Neural cell (in vitro differentiated cells): ENCODE measurements at regions not wholly inside any gene's neighbourhood (a gene's known extent, or its start where the extent isn't known, plus 50 kb on each side); places are given as distances from the start of the nearest gene placed in this dataset.

Source experiments
- H2AFZ ChIP-seq: fragments of 200-600, 300-800 bp; sonication (generic), shearing (Covaris generic); 2 replicates; pipeline ENCODE4 v1.6.0; 2014; ENCODE audit warnings: low read depth, mild to moderate bottlenecking, antibody characterized with exemption, low read length, moderate library complexity
- H3F3A ChIP-seq: fragments of 200-600 bp; shearing (Covaris generic); 2 replicates; pipeline ENCODE4 v1.6.1; 2016; ENCODE audit warnings: mild to moderate bottlenecking, moderate library complexity, mixed read lengths, antibody characterized with exemption, low read length; ENCODE audit not compliant: insufficient read depth, poor library complexity, severe bottlenecking
- H3K27ac ChIP-seq: fragments of 200-600, 300-800 bp; sonication (generic), shearing (Covaris generic); 2 replicates; pipeline ENCODE4 v1.5.1; 2014; ENCODE audit warnings: mild to moderate bottlenecking, low read length, moderate library complexity
- H3K27me3 ChIP-seq: fragments of 300-800, 200-600 bp; sonication (generic), shearing (Covaris generic); 2 replicates; pipeline ENCODE4 v1.6.0; 2014; ENCODE audit warnings: mild to moderate bottlenecking, low read depth, low read length, moderate library complexity; ENCODE audit not compliant: insufficient read depth
- H3K36me3 ChIP-seq: fragments of 300-800, 200-600 bp; sonication (generic), shearing (Covaris generic); 2 replicates; pipeline ENCODE4 v1.5.1; 2014; ENCODE audit warnings: mild to moderate bottlenecking, antibody characterized with exemption, low read length, moderate library complexity; ENCODE audit not compliant: insufficient read depth
- H3K4me2 ChIP-seq: fragments of 300-800, 200-600 bp; sonication (generic), shearing (Covaris generic); 2 replicates; pipeline ENCODE4 v1.6.0; 2014; ENCODE audit warnings: mild to moderate bottlenecking, low read length
- H3K4me3 ChIP-seq: fragments of 300-800, 200-600 bp; sonication (generic), shearing (Covaris generic); 2 replicates; pipeline ENCODE4 v1.5.1; 2014; ENCODE audit warnings: mild to moderate bottlenecking, low read length, moderate library complexity
- H3K79me2 ChIP-seq: fragments of 200-600 bp; shearing (Covaris generic); replicated peaks from 2 replicates; pipeline ENCODE4 v1.6.0; 2014; ENCODE audit warnings: mild to moderate bottlenecking, low read length, moderate library complexity; ENCODE audit not compliant: insufficient read depth
- H3K9ac ChIP-seq: fragments of 300-800, 200-600 bp; sonication (generic), shearing (Covaris generic); 2 replicates; pipeline ENCODE4 v1.6.1; 2016; ENCODE audit warnings: mild to moderate bottlenecking, low read length, mixed read lengths
- H3K9me2 ChIP-seq: fragments of 200-600 bp; shearing (Covaris generic); 2 replicates; pipeline ENCODE4 v1.6.1; 2016; ENCODE audit warnings: mild to moderate bottlenecking, low read length, mixed read lengths; ENCODE audit not compliant: insufficient read depth
- H3K9me3 ChIP-seq: fragments of 200-600, 300-800 bp; sonication (generic), shearing (Covaris generic); 2 replicates; pipeline ENCODE4 v1.6.1; 2016; ENCODE audit warnings: mild to moderate bottlenecking, mixed run types, low read length, moderate library complexity, mixed read lengths
- H4K20me1 ChIP-seq: fragments of 200-600 bp; shearing (Covaris generic); 2 replicates; pipeline ENCODE4 v1.6.1; 2016; ENCODE audit warnings: mild to moderate bottlenecking, mixed run types; ENCODE audit not compliant: insufficient read depth
- CTCF ChIP-seq: fragments of 450-650 bp; IDR thresholded peaks from 2 replicates; pipeline ENCODE4 v1.5.1; 2014; ENCODE audit warnings: antibody characterized with exemption, mild to moderate bottlenecking, moderate library complexity; ENCODE audit not compliant: poor library complexity, severe bottlenecking
- EP300 ChIP-seq: fragments of 450-650 bp; conservative IDR thresholded peaks from 2 replicates; pipeline ENCODE4 v1.6.1; 2014; ENCODE audit warnings: antibody characterized with exemption, mild to moderate bottlenecking, moderate library complexity; ENCODE audit not compliant: poor library complexity, severe bottlenecking
- EZH2 ChIP-seq: fragments of 200-600, 300-800 bp; shearing (Covaris generic), sonication (generic); IDR thresholded peaks from 2 replicates; pipeline ENCODE4 v1.6.1; 2014; ENCODE audit warnings: antibody characterized with exemption, low read length, borderline replicate concordance, mild to moderate bottlenecking; ENCODE audit not compliant: insufficient read depth, poor library complexity, severe bottlenecking
- MXI1 ChIP-seq: fragments of 450-650 bp; conservative IDR thresholded peaks from 2 replicates; pipeline ENCODE4 v1.6.1; 2014; ENCODE audit warnings: antibody characterized with exemption, mild to moderate bottlenecking; ENCODE audit not compliant: poor library complexity, severe bottlenecking
- POLR2AphosphoS5 ChIP-seq: IDR thresholded peaks from 2 replicates; pipeline ENCODE4 v1.6.1; 2012
- RAD21 ChIP-seq: fragments of 450-650 bp; conservative IDR thresholded peaks from 2 replicates; pipeline ENCODE4 v1.6.1; 2014; ENCODE audit warnings: antibody characterized with exemption, mild to moderate bottlenecking, moderate library complexity
- SMC3 ChIP-seq: fragments of 450-650 bp; conservative IDR thresholded peaks from 2 replicates; pipeline ENCODE4 v1.6.1; 2014; ENCODE audit warnings: antibody characterized with exemption, mild to moderate bottlenecking, moderate library complexity; ENCODE audit not compliant: poor library complexity
- TAF1 ChIP-seq: IDR thresholded peaks from 2 replicates; pipeline ENCODE4 v1.6.1; 2012; ENCODE audit warnings: low read depth
- TF ChIP-seq, protein P1 (sequence below): IDR thresholded peaks from 2 replicates; pipeline ENCODE4 v1.6.1; 2012; ENCODE audit warnings: borderline replicate concordance

GRCh38 chr5:3309538-3309937 is 286.1 kb upstream of the IRX1 start:
- TF ChIP-seq RAD21 (no peak), MXI1 (no peak), CTCF (no peak), POLR2AphosphoS5 (no peak), TAF1 (no peak), EZH2 (no peak), SMC3 (no peak), EP300 (no peak)
- TF ChIP-seq, protein P1, sequence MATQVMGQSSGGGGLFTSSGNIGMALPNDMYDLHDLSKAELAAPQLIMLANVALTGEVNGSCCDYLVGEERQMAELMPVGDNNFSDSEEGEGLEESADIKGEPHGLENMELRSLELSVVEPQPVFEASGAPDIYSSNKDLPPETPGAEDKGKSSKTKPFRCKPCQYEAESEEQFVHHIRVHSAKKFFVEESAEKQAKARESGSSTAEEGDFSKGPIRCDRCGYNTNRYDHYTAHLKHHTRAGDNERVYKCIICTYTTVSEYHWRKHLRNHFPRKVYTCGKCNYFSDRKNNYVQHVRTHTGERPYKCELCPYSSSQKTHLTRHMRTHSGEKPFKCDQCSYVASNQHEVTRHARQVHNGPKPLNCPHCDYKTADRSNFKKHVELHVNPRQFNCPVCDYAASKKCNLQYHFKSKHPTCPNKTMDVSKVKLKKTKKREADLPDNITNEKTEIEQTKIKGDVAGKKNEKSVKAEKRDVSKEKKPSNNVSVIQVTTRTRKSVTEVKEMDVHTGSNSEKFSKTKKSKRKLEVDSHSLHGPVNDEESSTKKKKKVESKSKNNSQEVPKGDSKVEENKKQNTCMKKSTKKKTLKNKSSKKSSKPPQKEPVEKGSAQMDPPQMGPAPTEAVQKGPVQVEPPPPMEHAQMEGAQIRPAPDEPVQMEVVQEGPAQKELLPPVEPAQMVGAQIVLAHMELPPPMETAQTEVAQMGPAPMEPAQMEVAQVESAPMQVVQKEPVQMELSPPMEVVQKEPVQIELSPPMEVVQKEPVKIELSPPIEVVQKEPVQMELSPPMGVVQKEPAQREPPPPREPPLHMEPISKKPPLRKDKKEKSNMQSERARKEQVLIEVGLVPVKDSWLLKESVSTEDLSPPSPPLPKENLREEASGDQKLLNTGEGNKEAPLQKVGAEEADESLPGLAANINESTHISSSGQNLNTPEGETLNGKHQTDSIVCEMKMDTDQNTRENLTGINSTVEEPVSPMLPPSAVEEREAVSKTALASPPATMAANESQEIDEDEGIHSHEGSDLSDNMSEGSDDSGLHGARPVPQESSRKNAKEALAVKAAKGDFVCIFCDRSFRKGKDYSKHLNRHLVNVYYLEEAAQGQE: no peak
- H2AFZ ChIP-seq: no peak overlapping the region
- H3K79me2 ChIP-seq: no peaks in the 10 kb centered on the region
- peaks cover 10% of the 10 kb centered on the region for H3K9me3 ChIP-seq
- H3K27ac ChIP-seq: no peak overlapping the region
- no peak overlapping the region for H3K4me2 ChIP-seq
- H4K20me1 ChIP-seq: no peaks in the 10 kb centered on the region
- no peaks in the 10 kb centered on the region for H3K27me3 ChIP-seq
- H3K9me2 ChIP-seq: no peaks in the 10 kb centered on the region
- no peak overlapping the region for H3K4me3 ChIP-seq
- no peaks in the 10 kb centered on the region for H3F3A ChIP-seq
- no peak overlapping the region for H3K9ac ChIP-seq
- no peaks in the 10 kb centered on the region for H3K36me3 ChIP-seq

- peaks cover 10% of the 10 kb centered on the region for H3K9me3 ChIP-seq
- no peak overlapping the region for H3K9ac ChIP-seq
- no peaks in the 10 kb centered on the region for H3F3A ChIP-seq
- no peak overlapping the region for H3K4me3 ChIP-seq
- H3K27ac ChIP-seq: no peak overlapping the region
- H3K79me2 ChIP-seq: no peaks in the 10 kb centered on the region
- TF ChIP-seq SMC3: no peak
- no peak for TF ChIP-seq EZH2
- TF ChIP-seq TAF1: no peak
- TF ChIP-seq, protein P1: no peak
- no peak for TF ChIP-seq RAD21
- no peak overlapping the region for H2AFZ ChIP-seq
- H3K27me3 ChIP-seq: no peaks in the 10 kb centered on the region
- no peaks in the 10 kb centered on the region for H3K9me2 ChIP-seq
- no peaks in the 10 kb centered on the region for H3K36me3 ChIP-seq
- no peak overlapping the region for H3K4me2 ChIP-seq
- H4K20me1 ChIP-seq: no peaks in the 10 kb centered on the region
These were observed 287.5 kb upstream of the IRX1 start for GRCh38 chr5:3307982-3308621.
